ENCODE measurements at regions not wholly inside any gene's neighbourhood (a gene's known extent, or its start where the extent isn't known, plus 50 kb on each side); places are given as distances from the start of the nearest gene placed in this dataset.

DNA sequence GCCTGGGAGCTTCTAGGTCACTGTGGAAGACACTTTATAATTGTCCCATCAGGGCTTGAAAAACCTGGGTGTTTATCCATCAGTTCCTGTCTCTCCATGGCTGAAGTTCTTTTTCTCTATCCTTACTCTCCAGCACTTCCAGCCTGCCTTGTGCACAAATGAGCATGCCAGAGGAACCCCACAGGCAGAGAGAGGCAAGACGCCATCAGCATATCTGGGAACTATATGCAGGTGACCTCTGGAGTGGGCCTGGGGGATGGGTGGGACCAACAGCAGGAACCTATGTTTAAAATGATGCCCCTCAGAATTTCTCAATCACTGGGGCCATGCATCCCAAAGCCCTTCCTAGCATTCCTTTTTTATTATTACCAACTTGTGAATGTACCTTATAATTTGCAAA lies 156.2 kb upstream of the PARD3B start:
- intact Hi-C loops (cut with micrococcal nuclease; ENCODE audit: unreplicated experiment): no loop called here
- no peaks in the 10 kb centered on the region for H3K9me3 ChIP-seq (ENCODE audit: low read length)
- CTCF ChIA-PET (ENCODE audit: unreplicated experiment): no interaction called here
- DNase-seq (ENCODE audit: low spot score): no peak
- no peaks in the 10 kb centered on the region for H3K4me1 ChIP-seq (ENCODE audit: insufficient read depth, low read length, poor library complexity, severe bottlenecking)
- no peaks in the 10 kb centered on the region for H3K36me3 ChIP-seq (ENCODE audit: insufficient read depth, low read length)
- no peaks in the 10 kb centered on the region for H3K9me2 ChIP-seq (ENCODE audit: insufficient read depth, low read length)
- BruUV-seq (replicated peaks): no TSS peak
- POLR2A ChIA-PET: no interaction called here
- no peak overlapping the region for H2AFZ ChIP-seq (ENCODE audit: low read length)
- no peaks in the 10 kb centered on the region for H3K79me2 ChIP-seq (ENCODE audit: insufficient read depth, low read depth, low read length)
- H3K27ac ChIP-seq (ENCODE audit: low read depth, low read length, poor library complexity, severe bottlenecking): no peak overlapping the region
- no peaks in the 10 kb centered on the region for H4K20me1 ChIP-seq (ENCODE audit: insufficient read depth, low read length)
- TF ChIP-seq, protein P1, sequence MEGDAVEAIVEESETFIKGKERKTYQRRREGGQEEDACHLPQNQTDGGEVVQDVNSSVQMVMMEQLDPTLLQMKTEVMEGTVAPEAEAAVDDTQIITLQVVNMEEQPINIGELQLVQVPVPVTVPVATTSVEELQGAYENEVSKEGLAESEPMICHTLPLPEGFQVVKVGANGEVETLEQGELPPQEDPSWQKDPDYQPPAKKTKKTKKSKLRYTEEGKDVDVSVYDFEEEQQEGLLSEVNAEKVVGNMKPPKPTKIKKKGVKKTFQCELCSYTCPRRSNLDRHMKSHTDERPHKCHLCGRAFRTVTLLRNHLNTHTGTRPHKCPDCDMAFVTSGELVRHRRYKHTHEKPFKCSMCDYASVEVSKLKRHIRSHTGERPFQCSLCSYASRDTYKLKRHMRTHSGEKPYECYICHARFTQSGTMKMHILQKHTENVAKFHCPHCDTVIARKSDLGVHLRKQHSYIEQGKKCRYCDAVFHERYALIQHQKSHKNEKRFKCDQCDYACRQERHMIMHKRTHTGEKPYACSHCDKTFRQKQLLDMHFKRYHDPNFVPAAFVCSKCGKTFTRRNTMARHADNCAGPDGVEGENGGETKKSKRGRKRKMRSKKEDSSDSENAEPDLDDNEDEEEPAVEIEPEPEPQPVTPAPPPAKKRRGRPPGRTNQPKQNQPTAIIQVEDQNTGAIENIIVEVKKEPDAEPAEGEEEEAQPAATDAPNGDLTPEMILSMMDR (conservative IDR thresholded peaks at IDR 0.05; ENCODE audit: low read length): no peak
- no peak overlapping the region for H3K4me3 ChIP-seq (ENCODE audit: low read depth, low read length, poor library complexity, severe bottlenecking)
- H3K4me2 ChIP-seq (ENCODE audit: low read length): no peak overlapping the region

DNA sequence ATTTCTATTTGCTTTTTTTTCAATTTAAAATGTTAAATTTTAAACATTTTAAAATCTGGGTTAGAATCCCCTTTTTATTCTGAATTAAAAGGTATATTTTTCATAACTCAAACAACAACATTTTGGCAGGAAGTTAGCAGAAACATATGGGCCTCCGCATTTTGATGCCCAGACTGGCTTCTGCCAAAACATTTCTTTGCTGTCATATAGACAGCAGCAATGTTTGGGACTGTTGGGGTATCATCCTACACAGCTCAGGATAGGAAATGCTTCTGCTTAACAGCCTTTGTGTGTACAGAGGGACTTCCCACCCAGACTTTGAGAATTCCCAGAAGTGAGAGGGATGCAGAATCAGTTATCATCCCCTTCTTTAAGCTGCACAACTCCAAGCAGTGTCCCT lies 155.4 kb upstream of the PARD3B start:
- Histone ChIP-seq H3K27ac (ENCODE audit: low read depth, low read length, poor library complexity, severe bottlenecking) (no peak overlapping the region), H3K4me3 (ENCODE audit: low read depth, low read length, poor library complexity, severe bottlenecking) (no peak overlapping the region), H3K79me2 (ENCODE audit: insufficient read depth, low read depth, low read length) (no peaks in the 10 kb centered on the region), H3K9me2 (ENCODE audit: insufficient read depth, low read length) (no peaks in the 10 kb centered on the region), H4K20me1 (ENCODE audit: insufficient read depth, low read length) (no peaks in the 10 kb centered on the region), H2AFZ (ENCODE audit: low read length) (no peak overlapping the region), H3K4me2 (ENCODE audit: low read length) (no peak overlapping the region), H3K4me1 (ENCODE audit: insufficient read depth, low read length, poor library complexity, severe bottlenecking) (no peaks in the 10 kb centered on the region), H3K9me3 (ENCODE audit: low read length) (no peaks in the 10 kb centered on the region), H3K36me3 (ENCODE audit: insufficient read depth, low read length) (no peaks in the 10 kb centered on the region)
- no peak for DNase-seq (ENCODE audit: low spot score)
- ChIA-PET CTCF (ENCODE audit: unreplicated experiment) (no interaction called here), POLR2A (no interaction called here)
- intact Hi-C loops (cut with micrococcal nuclease; ENCODE audit: unreplicated experiment): no loop called here
- TF ChIP-seq, protein P1 (conservative IDR thresholded peaks at IDR 0.05; ENCODE audit: low read length): no peak
- TF ChIP-seq EZH2phosphoT487 (IDR thresholded peaks at IDR 0.05; ENCODE audit: borderline replicate concordance, low read depth, low read length): no peak
- no TSS peak for BruUV-seq (replicated peaks)

DNA sequence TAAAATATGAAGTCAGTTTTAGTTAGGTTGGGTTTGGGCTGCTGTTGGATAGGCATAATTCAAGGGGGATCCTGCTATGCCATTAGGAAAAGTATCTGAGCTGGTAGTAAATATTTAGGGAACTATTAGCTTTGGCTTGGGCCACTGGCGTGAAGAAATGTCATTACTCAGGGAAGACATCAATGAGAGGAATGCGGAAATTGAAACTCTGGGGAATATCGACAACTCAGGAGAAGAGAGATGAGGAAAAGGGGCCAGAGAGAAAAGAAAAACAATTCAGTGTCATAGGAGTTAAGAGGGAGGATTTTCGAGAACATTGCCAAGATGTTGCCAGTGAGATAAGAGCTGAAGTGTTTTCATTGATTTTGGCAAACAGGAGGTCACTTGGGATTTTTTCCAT lies 149.7 kb upstream of the PARD3B start:
- BruUV-seq (replicated peaks): no TSS peak
- ChIA-PET CTCF (ENCODE audit: unreplicated experiment) (no interaction called here), POLR2A (interaction anchor here (0.6 kb wide), 1 partner anchor 65 kb away, joined by 5 read pairs; no protein-coding TSS in a partner anchor)
- H3K36me3 ChIP-seq (ENCODE audit: insufficient read depth, low read length): no peaks in the 10 kb centered on the region
- intact Hi-C loops (cut with micrococcal nuclease; ENCODE audit: unreplicated experiment): no loop called here
- DNase-seq (ENCODE audit: low spot score): no peak
- TF ChIP-seq, protein P1 (conservative IDR thresholded peaks at IDR 0.05; ENCODE audit: low read length): no peak
- TF ChIP-seq EZH2phosphoT487 (IDR thresholded peaks at IDR 0.05; ENCODE audit: borderline replicate concordance, low read depth, low read length): no peak
- no peaks in the 10 kb centered on the region for H3K4me1 ChIP-seq (ENCODE audit: insufficient read depth, low read length, poor library complexity, severe bottlenecking)
- no peak overlapping the region for H3K27ac ChIP-seq (ENCODE audit: low read depth, low read length, poor library complexity, severe bottlenecking)
- H3K4me2 ChIP-seq (ENCODE audit: low read length): no peak overlapping the region
- no peaks in the 10 kb centered on the region for H4K20me1 ChIP-seq (ENCODE audit: insufficient read depth, low read length)
- no peak overlapping the region for H2AFZ ChIP-seq (ENCODE audit: low read length)
- H3K9me3 ChIP-seq (ENCODE audit: low read length): no peaks in the 10 kb centered on the region
- H3K9me2 ChIP-seq (ENCODE audit: insufficient read depth, low read length): no peaks in the 10 kb centered on the region
- no peak overlapping the region for H3K4me3 ChIP-seq (ENCODE audit: low read depth, low read length, poor library complexity, severe bottlenecking)
- H3K79me2 ChIP-seq (ENCODE audit: insufficient read depth, low read depth, low read length): no peaks in the 10 kb centered on the region
